ENCODE measurements at regions not wholly inside any gene's neighbourhood (a gene's known extent, or its start where the extent isn't known, plus 50 kb on each side); places are given as distances from the start of the nearest gene placed in this dataset.
"Not testable (repeated sequence)": the region's sequence is repeated elsewhere in the genome, so short reads cannot be mapped to it uniquely, and the experiment has no call there.

DNA sequence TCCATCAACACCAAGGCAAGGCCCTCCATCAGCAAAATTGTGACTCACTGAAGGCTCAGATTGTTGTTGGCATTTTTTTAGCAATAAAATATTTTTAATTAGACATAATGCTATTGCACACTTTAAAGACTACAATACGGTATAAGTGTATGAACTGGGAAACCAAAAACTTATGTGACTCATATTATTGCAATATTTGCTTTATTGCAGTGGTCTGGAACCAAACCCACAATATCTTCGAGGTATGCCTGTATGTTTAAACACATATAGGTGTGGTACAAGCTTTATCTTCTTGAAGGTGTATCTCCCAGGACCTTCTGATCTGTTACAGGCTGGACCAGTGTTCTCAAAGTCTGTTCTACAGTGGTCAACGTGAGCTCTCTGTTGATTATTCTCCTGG is 142.3 kb upstream of the FNDC3A start:
- TF ChIP-seq, protein P1, sequence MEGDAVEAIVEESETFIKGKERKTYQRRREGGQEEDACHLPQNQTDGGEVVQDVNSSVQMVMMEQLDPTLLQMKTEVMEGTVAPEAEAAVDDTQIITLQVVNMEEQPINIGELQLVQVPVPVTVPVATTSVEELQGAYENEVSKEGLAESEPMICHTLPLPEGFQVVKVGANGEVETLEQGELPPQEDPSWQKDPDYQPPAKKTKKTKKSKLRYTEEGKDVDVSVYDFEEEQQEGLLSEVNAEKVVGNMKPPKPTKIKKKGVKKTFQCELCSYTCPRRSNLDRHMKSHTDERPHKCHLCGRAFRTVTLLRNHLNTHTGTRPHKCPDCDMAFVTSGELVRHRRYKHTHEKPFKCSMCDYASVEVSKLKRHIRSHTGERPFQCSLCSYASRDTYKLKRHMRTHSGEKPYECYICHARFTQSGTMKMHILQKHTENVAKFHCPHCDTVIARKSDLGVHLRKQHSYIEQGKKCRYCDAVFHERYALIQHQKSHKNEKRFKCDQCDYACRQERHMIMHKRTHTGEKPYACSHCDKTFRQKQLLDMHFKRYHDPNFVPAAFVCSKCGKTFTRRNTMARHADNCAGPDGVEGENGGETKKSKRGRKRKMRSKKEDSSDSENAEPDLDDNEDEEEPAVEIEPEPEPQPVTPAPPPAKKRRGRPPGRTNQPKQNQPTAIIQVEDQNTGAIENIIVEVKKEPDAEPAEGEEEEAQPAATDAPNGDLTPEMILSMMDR (IDR thresholded peaks at IDR 0.05; ENCODE audit: control extremely low read depth, extremely low read depth): no peak
- Histone ChIP-seq H3K9me3 (ENCODE audit: control insufficient read depth in 4 of 4, insufficient read depth in 3 of 4, low read length in 3 of 4) (no peaks in the 10 kb centered on the region), H3K36me3 (ENCODE audit: control insufficient read depth in 4 of 4, insufficient read depth in 4 of 4, low read length in 4 of 4) (no peaks in the 10 kb centered on the region), H3K27ac (ENCODE audit: low read depth in 1 of 2, low read length in 1 of 2) (no peak overlapping the region), H3K4me3 (no peak overlapping the region), H3K9ac (ENCODE audit: insufficient read depth in 1 of 2, low read length in 2 of 2) (no peak overlapping the region), H3K27me3 (ENCODE audit: control insufficient read depth in 3 of 3, insufficient read depth in 3 of 3, low read length in 2 of 3) (no peaks in the 10 kb centered on the region), H3K4me1 (ENCODE audit: control insufficient read depth in 5 of 5, insufficient read depth in 5 of 5, low read length in 5 of 5) (peaks cover 0 to 9% (median 0%) of the 10 kb centered on the region in 5 donors)
- no peak for DNase-seq
- no peak for ATAC-seq (ENCODE audit: insufficient read depth, low FRiP score)
- WGBS, 2 donors: 84 to 90% methylated on average over 3 of the region's 3 CpGs

DNA sequence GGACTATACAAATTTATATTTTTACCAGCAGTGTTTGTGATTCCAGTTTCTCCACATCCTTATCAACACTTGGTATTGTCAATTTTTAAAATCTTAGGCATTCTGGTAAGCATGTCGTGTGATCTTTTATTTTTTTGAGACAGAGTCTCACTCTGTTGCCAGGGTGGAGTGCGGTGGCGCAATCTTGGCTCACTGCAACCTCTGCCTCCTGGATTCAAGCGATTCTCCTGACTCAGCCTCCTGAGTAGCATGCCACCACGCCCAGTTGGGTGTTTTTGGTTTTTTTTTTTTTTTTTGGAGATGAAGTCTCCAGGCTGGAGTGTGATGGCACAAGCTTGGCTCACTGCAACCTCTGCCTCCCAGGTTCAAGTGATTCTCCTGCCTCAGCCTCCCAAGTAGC is 140.4 kb upstream of the FNDC3A start:
- H3K9ac ChIP-seq (ENCODE audit: insufficient read depth in 1 of 2, low read length in 2 of 2); H3K36me3 ChIP-seq (ENCODE audit: control insufficient read depth in 4 of 4, insufficient read depth in 4 of 4, low read length in 4 of 4); H3K27ac ChIP-seq (ENCODE audit: low read depth in 1 of 2, low read length in 1 of 2); DNase-seq; H3K27me3 ChIP-seq (ENCODE audit: control insufficient read depth in 3 of 3, insufficient read depth in 3 of 3, low read length in 2 of 3); ATAC-seq (ENCODE audit: insufficient read depth, low FRiP score); H3K4me3 ChIP-seq; H3K9me3 ChIP-seq (ENCODE audit: control insufficient read depth in 4 of 4, insufficient read depth in 3 of 4, low read length in 3 of 4): not testable (repeated sequence)
- WGBS, 2 donors: 93 to 95% methylated on average over 5 of the region's 5 CpGs
- peaks cover 0 to 14% (median 0%) of the 10 kb centered on the region in 5 donors for H3K4me1 ChIP-seq (ENCODE audit: control insufficient read depth in 5 of 5, insufficient read depth in 5 of 5, low read length in 5 of 5)

DNA sequence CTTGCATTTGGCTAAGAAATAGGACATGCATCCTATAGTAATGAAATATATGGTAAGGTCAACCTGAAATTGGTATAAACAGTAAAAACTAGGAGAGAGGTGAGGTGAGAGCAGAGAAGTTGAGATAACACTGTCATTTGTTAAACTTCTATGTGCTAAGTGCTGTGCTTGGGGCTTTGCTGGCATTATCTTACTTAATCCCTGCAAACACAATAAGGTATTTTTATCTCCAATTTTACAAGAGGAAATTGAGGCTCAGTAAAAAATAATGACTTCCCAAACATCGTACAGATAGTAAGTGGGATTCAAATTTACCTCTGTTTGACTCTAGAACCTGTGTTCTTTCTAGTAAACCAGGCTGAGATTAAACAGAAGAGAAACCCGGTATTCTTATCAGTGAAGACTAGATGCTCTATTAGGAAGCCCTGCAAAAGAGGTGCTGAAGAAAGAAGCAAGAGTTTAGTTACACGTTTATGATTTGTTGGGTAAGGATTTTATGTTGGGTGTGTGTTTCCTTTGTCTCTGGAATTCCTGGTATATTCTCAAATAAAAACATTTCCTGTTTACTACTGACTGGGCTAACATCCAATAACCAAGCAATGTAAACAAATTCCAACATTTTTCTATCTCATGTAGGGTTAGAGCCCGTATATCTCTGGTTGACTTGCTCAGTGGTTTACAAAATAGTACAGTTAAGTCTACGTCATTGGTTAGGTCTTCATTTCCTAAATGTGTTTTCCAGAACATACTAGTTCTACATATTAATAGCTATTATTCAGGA is 137.3 kb upstream of the FNDC3A start:
- DNase-seq (peak in 2 of 3 donors; percentile 79 to 80), ATAC-seq (ENCODE audit: insufficient read depth, low FRiP score) (no peak)
- TF ChIP-seq, protein P1 (IDR thresholded peaks at IDR 0.05; ENCODE audit: control extremely low read depth, extremely low read depth): no peak
- H3K4me1 ChIP-seq (ENCODE audit: control insufficient read depth in 5 of 5, insufficient read depth in 5 of 5, low read length in 5 of 5): peaks cover 0 to 14% (median 0%) of the 10 kb centered on the region in 5 donors
- H3K9ac ChIP-seq (ENCODE audit: insufficient read depth in 1 of 2, low read length in 2 of 2): no peak overlapping the region
- H3K27me3 ChIP-seq (ENCODE audit: control insufficient read depth in 3 of 3, insufficient read depth in 3 of 3, low read length in 2 of 3): no peaks in the 10 kb centered on the region
- H3K4me3 ChIP-seq: no peak overlapping the region
- 40 to 60% methylated on average over 5 of the region's 5 CpGs for WGBS, 2 donors
- no peaks in the 10 kb centered on the region for H3K36me3 ChIP-seq (ENCODE audit: control insufficient read depth in 4 of 4, insufficient read depth in 4 of 4, low read length in 4 of 4)
- no peaks in the 10 kb centered on the region for H3K9me3 ChIP-seq (ENCODE audit: control insufficient read depth in 4 of 4, insufficient read depth in 3 of 4, low read length in 3 of 4)
- no peak overlapping the region for H3K27ac ChIP-seq (ENCODE audit: low read depth in 1 of 2, low read length in 1 of 2)

DNA sequence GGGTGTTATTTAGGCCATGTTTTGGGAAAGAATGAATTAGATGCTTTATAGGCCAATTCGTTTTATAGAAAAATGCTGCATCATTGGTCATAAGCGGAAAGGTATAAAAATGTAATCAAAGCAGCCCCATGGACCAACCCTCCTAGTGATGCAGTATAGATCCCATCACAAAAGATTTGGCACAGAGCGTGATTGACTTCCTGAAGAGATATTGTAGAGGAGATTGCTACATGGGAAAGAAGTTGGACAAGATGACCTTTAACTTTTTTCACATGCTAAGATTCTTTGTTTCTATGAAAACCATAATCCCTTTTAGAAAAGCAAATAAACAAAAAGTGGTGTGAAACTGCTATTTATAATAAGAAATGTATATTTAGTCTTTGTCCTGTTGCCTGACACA is 136.5 kb upstream of the FNDC3A start:
- WGBS, 2 donors: 72 to 94% methylated on average over 3 of the region's 3 CpGs
- ATAC-seq (ENCODE audit: insufficient read depth, low FRiP score): no peak
- peaks cover 0 to 14% (median 0%) of the 10 kb centered on the region in 5 donors for H3K4me1 ChIP-seq (ENCODE audit: control insufficient read depth in 5 of 5, insufficient read depth in 5 of 5, low read length in 5 of 5)
- TF ChIP-seq, protein P1 (IDR thresholded peaks at IDR 0.05; ENCODE audit: control extremely low read depth, extremely low read depth): no peak
- no peak overlapping the region for H3K27ac ChIP-seq (ENCODE audit: low read depth in 1 of 2, low read length in 1 of 2)
- no peak for DNase-seq
- H3K36me3 ChIP-seq (ENCODE audit: control insufficient read depth in 4 of 4, insufficient read depth in 4 of 4, low read length in 4 of 4): no peaks in the 10 kb centered on the region
- no peak overlapping the region for H3K4me3 ChIP-seq
- H3K9me3 ChIP-seq (ENCODE audit: control insufficient read depth in 4 of 4, insufficient read depth in 3 of 4, low read length in 3 of 4): no peaks in the 10 kb centered on the region
- no peaks in the 10 kb centered on the region for H3K27me3 ChIP-seq (ENCODE audit: control insufficient read depth in 3 of 3, insufficient read depth in 3 of 3, low read length in 2 of 3)
- H3K9ac ChIP-seq (ENCODE audit: insufficient read depth in 1 of 2, low read length in 2 of 2): no peak overlapping the region

Measured in lung (tissue), 11 donors.